Adrenal gland (tissue), 5 donors: ENCODE measurements at regions not wholly inside any gene's neighbourhood (a gene's known extent, or its start where the extent isn't known, plus 50 kb on each side); places are given as distances from the start of the nearest gene placed in this dataset.

Experiments
- POLR2A ChIP-seq, 2 donors: fragments of 450-650 bp; IDR thresholded peaks; one replicate each; pipeline ENCODE4 v1.6.1; 2017; ENCODE audit warnings: antibody characterized with exemption in 2 of 2, mild to moderate bottlenecking in 2 of 2, moderate library complexity in 1 of 2
- TF ChIP-seq, protein P1 (sequence below), 6 experiments: fragments of 450-650 bp in 4 of 6; fragments of 200-600 bp in 2 of 6; sonication (generic) in 1 of 6; IDR thresholded peaks; 1 replicate in 5 of 6; 2 replicates in 1 of 6; pipeline versions ENCODE4 v1.5.1 to v1.8.0; 2016 to 2021; ENCODE audit warnings: antibody characterized with exemption in 6 of 6, mild to moderate bottlenecking in 2 of 6, moderate library complexity in 1 of 6
- donor health status: DM: no; HTN: no; CAD: no.

- no peak for TF ChIP-seq POLR2A (IDR thresholded peaks at IDR 0.05)
- TF ChIP-seq, protein P1, sequence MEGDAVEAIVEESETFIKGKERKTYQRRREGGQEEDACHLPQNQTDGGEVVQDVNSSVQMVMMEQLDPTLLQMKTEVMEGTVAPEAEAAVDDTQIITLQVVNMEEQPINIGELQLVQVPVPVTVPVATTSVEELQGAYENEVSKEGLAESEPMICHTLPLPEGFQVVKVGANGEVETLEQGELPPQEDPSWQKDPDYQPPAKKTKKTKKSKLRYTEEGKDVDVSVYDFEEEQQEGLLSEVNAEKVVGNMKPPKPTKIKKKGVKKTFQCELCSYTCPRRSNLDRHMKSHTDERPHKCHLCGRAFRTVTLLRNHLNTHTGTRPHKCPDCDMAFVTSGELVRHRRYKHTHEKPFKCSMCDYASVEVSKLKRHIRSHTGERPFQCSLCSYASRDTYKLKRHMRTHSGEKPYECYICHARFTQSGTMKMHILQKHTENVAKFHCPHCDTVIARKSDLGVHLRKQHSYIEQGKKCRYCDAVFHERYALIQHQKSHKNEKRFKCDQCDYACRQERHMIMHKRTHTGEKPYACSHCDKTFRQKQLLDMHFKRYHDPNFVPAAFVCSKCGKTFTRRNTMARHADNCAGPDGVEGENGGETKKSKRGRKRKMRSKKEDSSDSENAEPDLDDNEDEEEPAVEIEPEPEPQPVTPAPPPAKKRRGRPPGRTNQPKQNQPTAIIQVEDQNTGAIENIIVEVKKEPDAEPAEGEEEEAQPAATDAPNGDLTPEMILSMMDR (IDR thresholded peaks at IDR 0.05), result no peak
These were observed 207.7 kb downstream of the MAFB start for GRCh38 chr20:40481337-40481736.
